ENCODE measurements at regions not wholly inside any gene's neighbourhood (a gene's known extent, or its start where the extent isn't known, plus 50 kb on each side); places are given as distances from the start of the nearest gene placed in this dataset.
"Not testable (repeated sequence)": the region's sequence is repeated elsewhere in the genome, so short reads cannot be mapped to it uniquely, and the experiment has no call there.

- H3K9me3 ChIP-seq, result no peaks in the 10 kb centered on the region
- DNase-seq, result no peak
- 95 to 96% methylated on average over 6 of the region's 6 CpGs for WGBS, 2 donors
- H3K36me3 ChIP-seq, result no peaks in the 10 kb centered on the region
- intact Hi-C loops (cut with DNase I), result no loop called here
- no peaks in the 10 kb centered on the region for H3K27me3 ChIP-seq
- no peak overlapping the region for H3K27ac ChIP-seq
- H3K4me3 ChIP-seq, result no peak overlapping the region
- no peak for TF ChIP-seq POLR2A (IDR thresholded peaks at IDR 0.05)
- no peak for TF ChIP-seq CTCF (IDR thresholded peaks at IDR 0.05)
- TF ChIP-seq POLR2AphosphoS5 (IDR thresholded peaks at IDR 0.05), result no peak
- no peak for TF ChIP-seq EP300 (IDR thresholded peaks at IDR 0.05)
- H3K4me1 ChIP-seq, result no peaks in the 10 kb centered on the region
These were observed 60.2 kb downstream of the LSMEM1 start for GRCh38 chr7:112540839-112541577.

DNA sequence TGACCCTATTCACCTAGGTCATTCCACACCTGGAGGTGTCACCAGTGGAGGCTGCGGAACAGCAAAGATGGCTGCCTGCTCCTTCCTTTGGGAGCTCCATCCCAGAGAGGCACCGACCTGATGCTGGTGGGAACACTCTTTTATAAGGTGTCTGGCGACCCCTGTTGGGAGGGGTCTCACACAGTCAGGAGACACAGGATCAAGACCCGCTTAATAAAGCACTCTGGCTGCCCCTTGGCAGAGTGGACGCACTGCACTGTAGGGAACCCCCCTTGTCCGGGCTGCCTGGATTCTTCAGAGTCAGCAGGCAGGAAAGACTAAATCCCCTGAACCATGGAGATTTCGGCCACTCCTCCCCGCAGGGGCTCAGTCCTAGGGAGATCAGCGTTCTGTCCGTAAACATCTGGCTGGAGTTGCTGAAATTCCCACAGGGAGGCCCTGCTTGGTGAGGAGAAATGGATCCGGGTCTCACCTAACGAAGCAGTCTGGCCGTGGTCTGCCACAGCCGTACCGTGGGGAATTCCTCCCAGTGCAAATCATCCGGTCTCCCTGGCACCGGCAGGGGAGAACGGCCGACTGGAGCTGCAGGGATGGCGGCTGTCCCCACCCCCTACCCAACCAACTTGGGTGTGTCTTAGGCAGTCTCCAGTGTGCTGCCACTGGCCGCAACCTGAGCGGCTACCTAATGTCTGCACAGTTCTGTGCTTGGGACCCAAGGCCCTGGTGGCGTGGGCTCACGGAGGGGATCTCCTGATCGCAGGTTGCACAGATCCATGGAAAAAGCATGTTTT is 66.1 kb downstream of the LSMEM1 start:
- Histone ChIP-seq H3K4me1 (no peaks in the 10 kb centered on the region), H3K9me3 (no peaks in the 10 kb centered on the region), H3K4me3 (no peak overlapping the region), H3K27ac (no peak overlapping the region), H3K27me3 (no peaks in the 10 kb centered on the region), H3K36me3 (no peaks in the 10 kb centered on the region)
- DNase-seq, result no peak
- no peak for TF ChIP-seq CTCF (IDR thresholded peaks at IDR 0.05)
- no peak for TF ChIP-seq EP300 (IDR thresholded peaks at IDR 0.05)
- TF ChIP-seq POLR2A (IDR thresholded peaks at IDR 0.05), result no peak
- TF ChIP-seq POLR2AphosphoS5 (IDR thresholded peaks at IDR 0.05), result no peak
- intact Hi-C loops (cut with DNase I), result no loop called here
- 94 to 95% methylated on average over 25 of the region's 25 CpGs for WGBS, 2 donors

DNA sequence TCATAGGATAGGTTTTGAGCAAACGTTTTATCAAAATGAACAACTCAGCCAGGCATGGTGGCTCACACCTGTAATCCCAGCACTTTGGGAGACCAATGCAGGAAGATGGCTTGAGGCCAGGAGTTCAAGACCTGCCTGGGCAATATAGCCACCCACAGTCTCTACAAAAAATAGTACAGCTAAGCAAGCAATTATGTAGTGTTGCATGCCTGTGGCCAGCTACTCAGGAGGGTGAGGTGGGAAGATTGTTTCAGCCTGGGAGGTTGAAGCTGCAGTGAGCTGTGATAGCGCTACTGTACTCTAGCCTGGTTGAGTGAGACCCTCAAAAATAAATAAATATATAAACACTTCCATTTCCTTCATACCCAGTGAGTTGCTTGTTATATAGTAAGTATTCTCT is 67.1 kb downstream of the LSMEM1 start:
- 77 to 85% methylated on average over 2 of the region's 2 CpGs for WGBS, 2 donors
- Histone ChIP-seq H3K27ac (no peak overlapping the region), H3K9me3 (no peaks in the 10 kb centered on the region), H3K27me3 (no peaks in the 10 kb centered on the region), H3K4me3 (no peak overlapping the region), H3K4me1 (no peaks in the 10 kb centered on the region), H3K36me3 (no peaks in the 10 kb centered on the region)
- DNase-seq, result no peak
- intact Hi-C loops (cut with DNase I), result no loop called here
- no peak for TF ChIP-seq POLR2AphosphoS5 (IDR thresholded peaks at IDR 0.05)
- TF ChIP-seq POLR2A (IDR thresholded peaks at IDR 0.05), result no peak
- TF ChIP-seq CTCF (IDR thresholded peaks at IDR 0.05), result no peak
- no peak for TF ChIP-seq EP300 (IDR thresholded peaks at IDR 0.05)

DNA sequence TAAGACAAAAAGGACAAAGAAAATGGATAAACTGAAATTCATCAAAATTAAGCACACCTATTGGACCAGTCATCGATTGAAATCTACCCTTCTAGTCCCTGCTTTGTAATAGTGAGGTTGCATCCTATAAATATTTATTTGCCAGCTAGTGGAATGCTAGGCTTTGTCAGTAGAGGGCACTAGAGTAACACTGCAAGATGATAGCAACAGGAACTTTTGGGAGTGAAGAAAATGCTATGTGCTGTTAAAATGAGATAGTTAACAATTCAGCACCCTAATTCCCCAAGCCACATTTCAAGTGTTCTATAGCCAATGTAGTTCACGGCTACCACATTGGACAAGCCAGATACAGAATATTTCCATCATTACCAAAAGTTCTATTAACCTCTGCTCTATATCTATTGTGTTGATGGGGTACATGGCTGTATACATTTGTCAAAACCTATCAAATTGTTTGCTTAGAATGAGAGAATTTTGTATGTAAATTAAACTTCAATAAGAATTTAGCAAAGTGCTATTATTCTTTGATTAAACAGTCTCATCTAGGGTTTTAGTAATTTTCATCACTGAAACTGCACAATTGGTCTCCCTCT is 69.8 kb downstream of the LSMEM1 start:
- no peaks in the 10 kb centered on the region for H3K36me3 ChIP-seq
- no peaks in the 10 kb centered on the region for H3K27me3 ChIP-seq
- no peaks in the 10 kb centered on the region for H3K4me1 ChIP-seq
- H3K4me3 ChIP-seq, result no peak overlapping the region
- WGBS, 2 donors, result 1 to 21% methylated on average over 2 of the region's 2 CpGs
- no peak for TF ChIP-seq POLR2A (IDR thresholded peaks at IDR 0.05)
- no peak for TF ChIP-seq POLR2AphosphoS5 (IDR thresholded peaks at IDR 0.05)
- no peak for TF ChIP-seq EP300 (IDR thresholded peaks at IDR 0.05)
- TF ChIP-seq CTCF (IDR thresholded peaks at IDR 0.05), result peak; percentile 50 to 87 (median 78)
- intact Hi-C loops (cut with DNase I), result loop anchor here (5.0 kb wide), 1 partner anchor 867 kb away; no protein-coding TSS in a partner anchor
- no peak for DNase-seq
- H3K27ac ChIP-seq, result no peak overlapping the region
- no peaks in the 10 kb centered on the region for H3K9me3 ChIP-seq

GRCh38 chr7:112551521-112551920 is 70.7 kb downstream of the LSMEM1 start:
- intact Hi-C loops (cut with DNase I), result loop anchor here (5.0 kb wide), 1 partner anchor 866 kb away; no protein-coding TSS in a partner anchor
- WGBS, 2 donors, result 98% methylated on average over 16 to 24 of the region's 30 CpGs
- H3K27ac ChIP-seq, result not testable (repeated sequence)

More at GRCh38 chr7:112551521-112551920, 70.7 kb downstream of the LSMEM1 start:
- not testable (repeated sequence) for H3K36me3 ChIP-seq, H3K4me3 ChIP-seq, H3K27me3 ChIP-seq, H3K9me3 ChIP-seq, H3K4me1 ChIP-seq, DNase-seq
